Activated CD4-positive, alpha-beta T cell treated with anti-CD3 and anti-CD28 coated beads, Interleukin-2, amount 50 U/mL, for 1 hour (primary cell): ENCODE measurements at regions not wholly inside any gene's neighbourhood (a gene's known extent, or its start where the extent isn't known, plus 50 kb on each side); places are given as distances from the start of the nearest gene placed in this dataset.
"Not testable (repeated sequence)": the region's sequence is repeated elsewhere in the genome, so short reads cannot be mapped to it uniquely, and the experiment has no call there.

Experiments
- DNase-seq: peaks from one replicate; pipeline ENCODE4 v3.0.0-alpha.2; 2020

- DNase-seq = no peak
Measured at GRCh38 chr10:10725196-10725595, 292.5 kb upstream of the CELF2 start.

GRCh38 chr10:10726101-10726500 lies 291.6 kb upstream of the CELF2 start:
- DNase-seq = no peak

- not testable (repeated sequence) for DNase-seq
Measured at GRCh38 chr10:10727411-10727810, 290.3 kb upstream of the CELF2 start.

GRCh38 chr10:10727812-10728211 lies 289.9 kb upstream of the CELF2 start:
- no peak for DNase-seq

GRCh38 chr10:10730471-10731043 lies 287.1 kb upstream of the CELF2 start:
- DNase-seq = no peak

GRCh38 chr10:10731366-10731765 lies 286.3 kb upstream of the CELF2 start:
- DNase-seq = no peak

GRCh38 chr10:10734356-10735064 lies 283.2 kb upstream of the CELF2 start:
- DNase-seq = no peak

- no peak for DNase-seq
Measured at GRCh38 chr10:10745291-10745690, 272.4 kb upstream of the CELF2 start.

GRCh38 chr10:10755490-10755889 lies 262.2 kb upstream of the CELF2 start:
- DNase-seq = no peak

GRCh38 chr10:10758306-10758705 lies 259.4 kb upstream of the CELF2 start:
- no peak for DNase-seq

- DNase-seq = not testable (repeated sequence)
Measured at GRCh38 chr10:10759806-10760205, 257.9 kb upstream of the CELF2 start.

- DNase-seq = no peak
Measured at GRCh38 chr10:10765017-10765416, 252.7 kb upstream of the CELF2 start.

- DNase-seq = no peak
Measured at GRCh38 chr10:10772411-10772810, 245.3 kb upstream of the CELF2 start.

GRCh38 chr10:10772874-10773508 lies 244.7 kb upstream of the CELF2 start:
- DNase-seq = no peak

- no peak for DNase-seq
Measured at GRCh38 chr10:10774416-10774815, 243.3 kb upstream of the CELF2 start.

- DNase-seq = no peak
Measured at GRCh38 chr10:10776363-10776762, 241.3 kb upstream of the CELF2 start.

GRCh38 chr10:10777279-10777678 lies 240.4 kb upstream of the CELF2 start:
- no peak for DNase-seq

GRCh38 chr10:10777723-10778122 lies 239.9 kb upstream of the CELF2 start:
- no peak for DNase-seq

GRCh38 chr10:10778959-10779358 lies 238.7 kb upstream of the CELF2 start:
- DNase-seq = no peak

GRCh38 chr10:10779511-10779910 lies 238.2 kb upstream of the CELF2 start:
- DNase-seq = no peak

- no peak for DNase-seq
Measured at GRCh38 chr10:10780746-10781145, 236.9 kb upstream of the CELF2 start.

GRCh38 chr10:10782603-10783002 lies 235.1 kb upstream of the CELF2 start:
- DNase-seq = no peak

- DNase-seq = no peak
Measured at GRCh38 chr10:10785627-10786026, 232.0 kb upstream of the CELF2 start.
